Stimulated activated CD8-positive, alpha-beta memory T cell treated with anti-CD3 and anti-CD28 coated beads, Interleukin-12 subunit alpha, Interleukin-12 subunit beta, amount 100 ng/mL, for 1 hour (primary cell): ENCODE measurements at regions not wholly inside any gene's neighbourhood (a gene's known extent, or its start where the extent isn't known, plus 50 kb on each side); places are given as distances from the start of the nearest gene placed in this dataset.
"Not testable (repeated sequence)": the region's sequence is repeated elsewhere in the genome, so short reads cannot be mapped to it uniquely, and the experiment has no call there.

Experiments used
- DNase-seq: peaks from one replicate; pipeline ENCODE4 v3.0.0-alpha.2; 2020; ENCODE audit warnings: low read depth

GRCh38 chr13:90800082-90800746 is 547.3 kb upstream of the MIR17HG start:
- no peak for DNase-seq

- no peak for DNase-seq
Measured at GRCh38 chr13:90801621-90802020, 545.9 kb upstream of the MIR17HG start.

- DNase-seq: no peak
Measured at GRCh38 chr13:90803210-90803609, 544.3 kb upstream of the MIR17HG start.

- no peak for DNase-seq
Measured at GRCh38 chr13:90806016-90806615, 541.4 kb upstream of the MIR17HG start.

- no peak for DNase-seq
Measured at GRCh38 chr13:90806892-90807291, 540.6 kb upstream of the MIR17HG start.

- DNase-seq: no peak
Measured at GRCh38 chr13:90808838-90809237, 538.6 kb upstream of the MIR17HG start.

GRCh38 chr13:90824032-90824431 is 523.5 kb upstream of the MIR17HG start:
- DNase-seq: no peak

GRCh38 chr13:90826688-90827087 is 520.8 kb upstream of the MIR17HG start:
- DNase-seq: no peak

GRCh38 chr13:90830782-90831181 is 516.7 kb upstream of the MIR17HG start:
- DNase-seq: no peak

- DNase-seq: no peak
Measured at GRCh38 chr13:90833951-90834350, 513.5 kb upstream of the MIR17HG start.

GRCh38 chr13:90834700-90835099 is 512.8 kb upstream of the MIR17HG start:
- DNase-seq: no peak

GRCh38 chr13:90835826-90836225 is 511.7 kb upstream of the MIR17HG start:
- DNase-seq: no peak

GRCh38 chr13:90838317-90838960 is 509.0 kb upstream of the MIR17HG start:
- DNase-seq: no peak

- no peak for DNase-seq
Measured at GRCh38 chr13:90839061-90839460, 508.4 kb upstream of the MIR17HG start.

GRCh38 chr13:90846936-90847335 is 500.6 kb upstream of the MIR17HG start:
- DNase-seq: no peak

GRCh38 chr13:90853666-90854065 is 493.8 kb upstream of the MIR17HG start:
- DNase-seq: not testable (repeated sequence)

- no peak for DNase-seq
Measured at GRCh38 chr13:90857921-90858320, 489.6 kb upstream of the MIR17HG start.

- DNase-seq: no peak
Measured at GRCh38 chr13:90866006-90866405, 481.5 kb upstream of the MIR17HG start.

GRCh38 chr13:90867336-90867683 is 480.2 kb upstream of the MIR17HG start:
- DNase-seq: no peak

- no peak for DNase-seq
Measured at GRCh38 chr13:90868321-90868920, 479.1 kb upstream of the MIR17HG start.

- no peak for DNase-seq
Measured at GRCh38 chr13:90869580-90869979, 477.9 kb upstream of the MIR17HG start.

- no peak for DNase-seq
Measured at GRCh38 chr13:90872491-90873025, 474.9 kb upstream of the MIR17HG start.

- DNase-seq: no peak
Measured at GRCh38 chr13:90880790-90881189, 466.7 kb upstream of the MIR17HG start.
